Endothelial cell of umbilical vein (primary cell): ENCODE measurements at regions not wholly inside any gene's neighbourhood (a gene's known extent, or its start where the extent isn't known, plus 50 kb on each side); places are given as distances from the start of the nearest gene placed in this dataset.

ENCODE experiments used
- EZH2 ChIP-seq: IDR thresholded peaks from 2 replicates; pipeline ENCODE4 v1.6.1; 2012; ENCODE audit warnings: borderline replicate concordance, low read depth, mild to moderate bottlenecking, moderate library complexity, low read length, inconsistent platforms; ENCODE audit not compliant: severe bottlenecking
- GATA2 ChIP-seq: IDR thresholded peaks from 2 replicates; pipeline ENCODE4 v1.7.0; 2011; ENCODE audit warnings: low read depth, mild to moderate bottlenecking, moderate library complexity, mixed read lengths, low read length; ENCODE audit not compliant: insufficient read length, insufficient read depth
- MYC ChIP-seq: IDR thresholded peaks from one replicate; pipeline ENCODE4 v1.6.1; 2011; ENCODE audit warnings: mild to moderate bottlenecking, low read depth, low read length
- POLR2A ChIP-seq: IDR thresholded peaks from 2 replicates; pipeline ENCODE4 v1.6.1; 2012; ENCODE audit warnings: low read depth, mild to moderate bottlenecking, control low read depth, low read length
- POLR2AphosphoS5 ChIP-seq: IDR thresholded peaks from 2 replicates; pipeline ENCODE4 v1.6.1; 2012; ENCODE audit warnings: low read depth, mild to moderate bottlenecking, control low read depth, low read length, moderate library complexity; ENCODE audit not compliant: insufficient read depth
- TF ChIP-seq, protein P1 (sequence below), 2 donors: IDR thresholded peaks; 1 replicate in 1 of 2; 2 replicates in 1 of 2; pipeline ENCODE4 v1.5.1; 2011; ENCODE audit warnings: low read length in 2 of 2, mild to moderate bottlenecking in 2 of 2, moderate library complexity in 2 of 2, control low read depth in 1 of 2, inconsistent platforms in 1 of 2, low read depth in 1 of 2; ENCODE audit not compliant: insufficient read depth in 1 of 2; ENCODE audit errors: extremely low read depth in 1 of 2
- TF ChIP-seq, protein P2 (sequence below): IDR thresholded peaks from 2 replicates; pipeline ENCODE4 v1.6.1; 2011; ENCODE audit not compliant: insufficient read depth, insufficient read length

DNA sequence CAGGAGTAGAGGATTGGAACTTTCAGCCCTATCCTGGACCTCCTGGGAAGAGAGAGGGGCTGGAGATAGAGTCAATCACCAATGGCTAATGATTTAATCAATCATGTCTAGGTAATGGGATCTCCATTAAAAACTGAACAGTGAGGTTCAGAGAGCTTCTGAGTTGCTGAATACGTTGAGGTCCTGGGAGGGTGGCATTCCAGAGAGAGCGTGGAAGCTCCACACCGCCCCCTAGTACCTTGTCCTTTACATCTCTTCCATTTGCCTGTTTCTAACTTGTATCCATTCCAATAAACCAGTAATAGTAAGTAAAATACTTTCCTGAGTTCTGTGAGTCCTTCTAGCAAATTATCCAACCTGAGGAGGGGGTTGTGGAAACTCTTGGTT lies 101.7 kb downstream of the B3GNT2 start:
- TF ChIP-seq, protein P1, sequence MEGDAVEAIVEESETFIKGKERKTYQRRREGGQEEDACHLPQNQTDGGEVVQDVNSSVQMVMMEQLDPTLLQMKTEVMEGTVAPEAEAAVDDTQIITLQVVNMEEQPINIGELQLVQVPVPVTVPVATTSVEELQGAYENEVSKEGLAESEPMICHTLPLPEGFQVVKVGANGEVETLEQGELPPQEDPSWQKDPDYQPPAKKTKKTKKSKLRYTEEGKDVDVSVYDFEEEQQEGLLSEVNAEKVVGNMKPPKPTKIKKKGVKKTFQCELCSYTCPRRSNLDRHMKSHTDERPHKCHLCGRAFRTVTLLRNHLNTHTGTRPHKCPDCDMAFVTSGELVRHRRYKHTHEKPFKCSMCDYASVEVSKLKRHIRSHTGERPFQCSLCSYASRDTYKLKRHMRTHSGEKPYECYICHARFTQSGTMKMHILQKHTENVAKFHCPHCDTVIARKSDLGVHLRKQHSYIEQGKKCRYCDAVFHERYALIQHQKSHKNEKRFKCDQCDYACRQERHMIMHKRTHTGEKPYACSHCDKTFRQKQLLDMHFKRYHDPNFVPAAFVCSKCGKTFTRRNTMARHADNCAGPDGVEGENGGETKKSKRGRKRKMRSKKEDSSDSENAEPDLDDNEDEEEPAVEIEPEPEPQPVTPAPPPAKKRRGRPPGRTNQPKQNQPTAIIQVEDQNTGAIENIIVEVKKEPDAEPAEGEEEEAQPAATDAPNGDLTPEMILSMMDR (IDR thresholded peaks at IDR 0.05; ENCODE audit: extremely low read depth in 1 of 2, insufficient read depth in 1 of 2, low read depth in 1 of 2, low read length in 2 of 2) = peak in 1 of 2 donors; percentile 18
- TF ChIP-seq POLR2A = no peak
- TF ChIP-seq POLR2AphosphoS5 = no peak
- no peak for TF ChIP-seq GATA2
- TF ChIP-seq, protein P2, sequence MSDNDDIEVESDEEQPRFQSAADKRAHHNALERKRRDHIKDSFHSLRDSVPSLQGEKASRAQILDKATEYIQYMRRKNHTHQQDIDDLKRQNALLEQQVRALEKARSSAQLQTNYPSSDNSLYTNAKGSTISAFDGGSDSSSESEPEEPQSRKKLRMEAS = no peak
- no peak for TF ChIP-seq EZH2
- TF ChIP-seq MYC = no peak
